HG03280 (cell line): ENCODE measurements at regions not wholly inside any gene's neighbourhood (a gene's known extent, or its start where the extent isn't known, plus 50 kb on each side); places are given as distances from the start of the nearest gene placed in this dataset.

Source experiments
- ATAC-seq: cut with Tn5 transposase; IDR thresholded peaks from one replicate; pipeline ENCODE4 v1.9.1; 2021; ENCODE audit warnings: mild to moderate bottlenecking, moderate library complexity; ENCODE audit not compliant: unreplicated experiment

DNA sequence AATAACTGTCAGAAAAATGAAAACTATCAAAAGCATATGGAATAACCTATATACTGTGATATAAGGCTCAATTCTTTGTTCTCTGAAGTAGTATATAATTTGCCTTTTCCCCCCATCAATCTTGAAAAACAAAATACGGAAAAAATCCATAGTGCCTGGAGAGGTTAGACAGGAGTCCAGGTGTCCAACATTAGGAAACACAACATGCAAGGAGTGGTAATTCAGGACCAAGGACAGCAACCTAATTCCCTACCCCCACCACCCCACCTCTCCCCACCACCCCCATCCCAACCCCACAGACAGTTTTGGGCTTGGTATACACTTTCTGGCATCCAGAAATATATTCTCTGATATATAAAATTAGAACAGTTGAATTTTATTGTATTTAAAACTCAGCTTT is 55.1 kb upstream of the SLC25A26 start:
- no peak for ATAC-seq

DNA sequence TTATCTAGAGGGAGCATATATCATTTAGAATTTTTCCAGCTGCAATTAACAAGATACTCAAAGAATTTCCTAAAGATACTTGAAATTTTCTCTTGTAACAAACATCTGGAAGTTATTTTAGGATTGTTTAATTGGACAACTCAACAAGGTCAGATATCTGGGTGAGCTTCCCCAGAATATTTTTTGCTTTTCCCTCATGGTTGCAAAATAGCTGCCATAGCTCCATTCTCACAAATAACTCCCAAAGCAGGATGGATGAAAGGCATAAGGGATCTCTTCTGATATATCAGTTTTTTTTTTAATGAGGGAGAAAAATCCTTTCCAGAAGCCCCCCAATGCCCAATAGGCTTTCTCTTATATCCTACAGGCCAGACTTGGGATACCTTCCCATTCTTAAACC is 56.6 kb upstream of the SLC25A26 start:
- no peak for ATAC-seq

DNA sequence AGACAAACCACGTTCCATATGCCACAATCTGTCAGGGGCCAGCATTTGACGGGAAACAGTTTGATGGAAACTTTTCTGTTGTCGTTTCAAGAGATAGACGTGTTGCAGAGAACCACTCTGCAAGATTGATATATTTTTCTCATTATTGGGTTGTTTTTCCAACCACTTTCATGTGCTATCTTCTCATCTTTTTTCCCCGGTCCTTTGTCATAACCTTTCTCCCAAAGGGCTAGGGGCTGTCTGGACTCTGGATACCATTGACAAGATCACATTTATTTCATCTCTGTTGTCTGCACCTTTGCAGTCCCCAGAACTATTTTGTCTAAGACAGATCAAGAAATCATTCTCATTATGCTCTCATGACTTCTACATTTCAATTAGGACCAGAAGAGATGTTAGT is 57.6 kb upstream of the SLC25A26 start:
- ATAC-seq, result no peak

DNA sequence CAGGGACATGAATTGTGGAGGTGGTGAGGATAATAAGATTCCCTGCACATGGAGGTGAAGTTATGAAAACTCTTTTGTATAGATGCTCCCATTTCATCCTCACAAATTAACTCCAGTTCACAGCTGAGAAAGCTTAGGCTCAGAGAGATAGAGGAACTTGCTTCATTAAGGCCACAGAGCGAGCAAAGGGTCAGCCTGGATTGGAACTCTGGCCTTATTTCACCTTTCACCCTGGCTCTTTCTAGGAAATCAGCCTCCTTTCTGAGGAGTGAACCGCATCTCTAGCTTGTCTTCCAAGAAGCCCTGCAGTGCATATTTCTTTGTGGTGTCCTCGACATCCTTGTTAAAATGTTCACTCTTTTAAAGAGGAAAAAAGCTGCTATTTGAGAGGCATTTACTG is 58.0 kb upstream of the SLC25A26 start:
- no peak for ATAC-seq

DNA sequence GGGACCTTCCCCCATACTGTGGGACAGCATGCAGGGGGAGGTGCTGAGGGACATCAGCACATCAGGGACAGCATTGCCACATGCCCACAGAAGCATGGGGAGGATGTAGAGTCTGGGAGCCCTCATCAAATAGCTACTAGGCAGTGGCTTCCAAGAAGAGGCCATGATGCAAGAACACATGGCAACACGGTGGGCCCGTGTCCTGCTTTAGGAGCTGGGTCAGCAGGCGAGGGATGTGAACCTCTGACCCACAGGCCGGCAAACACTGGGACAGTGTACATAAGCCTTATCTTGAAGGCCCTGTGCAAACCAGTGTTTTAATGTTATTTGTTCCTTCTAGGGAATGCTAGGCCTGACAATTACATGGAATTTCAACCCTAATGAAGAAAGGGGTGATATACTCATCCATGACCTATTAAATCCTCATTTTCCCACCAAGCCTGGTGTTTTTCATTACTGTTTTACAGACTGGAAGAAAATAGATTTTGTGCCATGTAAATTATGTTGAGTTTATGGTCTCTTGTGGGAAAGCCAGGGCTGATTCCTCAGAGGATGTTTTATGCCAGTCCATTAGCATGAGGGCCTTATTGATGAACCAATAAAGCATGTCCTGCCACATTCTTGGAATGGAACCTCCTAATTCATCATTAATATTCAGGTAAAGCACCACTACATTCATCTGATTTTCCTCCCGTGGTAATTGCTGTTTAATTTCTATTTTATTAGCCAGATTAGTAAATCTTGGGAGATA is 61.7 kb upstream of the SLC25A26 start:
- ATAC-seq, result no peak

DNA sequence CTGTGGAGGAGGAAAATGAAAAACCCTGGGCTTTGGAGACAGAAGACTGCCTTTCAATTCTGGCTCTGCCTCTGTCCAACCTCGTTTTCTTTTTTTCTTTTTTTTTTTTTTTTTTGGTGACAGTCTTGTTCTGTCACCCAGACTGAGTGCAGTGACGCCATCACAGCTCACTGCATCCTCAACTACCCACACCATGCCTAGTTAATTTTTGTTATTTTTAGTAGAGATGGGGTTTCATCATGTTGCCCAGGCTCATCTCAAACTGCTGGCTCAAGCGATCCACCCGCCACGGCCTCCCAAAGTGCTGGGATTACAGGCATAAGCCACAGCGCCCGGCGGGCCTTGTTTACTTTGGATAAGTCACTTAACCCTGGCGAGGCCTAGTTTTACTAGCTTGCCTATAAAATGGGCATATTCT is 66.3 kb upstream of the SLC25A26 start:
- no peak for ATAC-seq

DNA sequence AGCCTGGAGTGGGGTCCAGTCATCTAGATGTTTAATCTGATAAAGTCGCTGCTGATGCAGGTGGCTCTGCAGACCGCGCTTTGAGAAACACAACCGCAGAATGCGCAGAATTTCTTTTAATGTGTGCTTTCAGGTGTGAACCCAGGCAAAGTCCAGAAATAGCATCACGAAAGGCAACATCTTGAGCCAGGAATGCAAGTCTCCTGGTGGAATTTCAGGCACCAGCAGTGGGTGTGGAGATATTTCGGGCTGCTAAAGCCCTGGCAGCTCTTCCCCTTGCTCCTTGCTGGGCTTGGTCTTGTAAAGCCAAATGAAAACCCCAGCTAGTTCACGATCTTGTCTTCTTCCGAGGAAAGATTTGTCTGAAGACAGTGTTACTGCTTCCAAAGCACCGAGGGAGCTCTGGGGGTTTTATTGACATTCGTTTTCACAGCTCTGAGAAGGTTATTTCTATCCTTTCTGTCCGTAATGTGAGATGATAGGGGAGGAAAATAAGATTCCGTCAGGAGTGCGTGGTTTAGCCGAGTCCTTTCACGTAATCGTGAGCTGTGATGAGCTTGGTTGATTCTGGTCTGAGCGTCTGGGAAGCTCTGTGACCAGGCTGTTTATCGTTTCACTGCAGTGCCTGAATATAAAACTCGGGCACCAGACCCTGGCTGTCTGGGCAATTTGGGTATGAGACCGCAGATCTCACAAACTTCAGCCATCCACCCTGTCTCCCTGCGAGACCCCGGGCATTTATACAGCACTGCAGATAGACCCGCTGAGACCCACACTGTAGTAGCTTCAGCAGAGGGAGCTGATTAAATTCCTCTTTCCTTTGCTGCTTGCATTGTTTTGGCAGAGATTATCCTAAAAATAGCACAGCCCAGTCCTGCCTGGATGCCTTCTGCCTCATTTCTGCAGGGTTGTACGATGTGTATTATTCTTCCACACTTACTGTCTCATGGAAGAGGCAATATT is 67.0 kb upstream of the SLC25A26 start:
- no peak for ATAC-seq

DNA sequence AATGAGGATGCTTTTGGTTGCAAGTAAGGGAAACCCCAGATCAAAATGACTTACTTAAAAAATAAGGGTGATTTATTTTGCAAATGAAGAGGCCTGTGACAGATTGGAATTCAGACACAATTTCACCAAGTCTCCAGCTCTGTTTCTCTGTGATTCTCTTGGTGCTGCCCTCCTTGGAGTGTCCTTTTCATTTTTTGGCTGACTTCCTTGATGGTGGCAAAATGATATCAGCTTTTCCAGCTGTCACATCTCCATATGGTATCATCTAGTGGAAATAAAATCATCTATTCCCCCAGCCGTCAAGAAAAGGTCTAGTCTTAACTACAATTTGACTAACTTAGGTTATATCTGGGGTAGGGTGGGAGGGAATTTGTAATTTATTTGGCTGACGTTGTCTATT is 68.5 kb upstream of the SLC25A26 start:
- ATAC-seq, result no peak

DNA sequence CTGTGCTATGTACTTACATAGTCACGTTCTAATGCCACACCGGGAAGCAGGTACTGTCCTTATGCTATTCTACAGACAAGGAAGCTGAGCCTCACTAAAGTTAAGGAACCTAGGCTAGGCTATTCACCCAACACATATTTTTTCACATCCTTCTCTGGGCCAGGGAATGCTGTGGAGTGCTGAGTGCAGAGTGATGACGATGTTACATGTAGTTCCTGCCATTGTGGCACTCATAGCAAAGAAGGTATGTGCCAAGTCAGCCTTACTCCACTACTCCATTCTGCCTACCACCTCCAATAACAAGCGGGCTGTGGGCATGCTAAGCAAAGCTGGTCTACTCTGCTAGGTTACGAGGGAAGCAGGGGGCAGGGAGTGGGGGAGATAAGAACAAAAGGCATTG is 69.8 kb upstream of the SLC25A26 start:
- no peak for ATAC-seq

DNA sequence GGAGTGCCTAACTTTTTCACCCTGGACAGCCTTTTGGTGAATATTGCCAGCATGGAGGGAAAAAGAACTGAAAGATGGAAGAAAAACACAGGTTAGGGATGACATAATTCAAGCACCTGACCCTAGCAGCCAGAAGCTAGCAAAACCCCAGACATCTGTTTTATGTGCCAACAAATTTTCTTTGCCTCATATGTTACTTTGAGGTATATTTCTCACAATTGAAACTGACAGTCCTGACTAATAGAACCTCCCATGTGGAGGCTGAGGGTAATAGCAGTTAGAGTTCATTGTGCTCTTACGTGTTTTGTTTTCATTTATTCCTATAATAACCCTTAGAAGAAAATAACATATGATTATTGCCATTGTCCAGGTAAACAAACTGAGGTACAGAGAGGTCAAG is 71.5 kb upstream of the SLC25A26 start:
- no peak for ATAC-seq

DNA sequence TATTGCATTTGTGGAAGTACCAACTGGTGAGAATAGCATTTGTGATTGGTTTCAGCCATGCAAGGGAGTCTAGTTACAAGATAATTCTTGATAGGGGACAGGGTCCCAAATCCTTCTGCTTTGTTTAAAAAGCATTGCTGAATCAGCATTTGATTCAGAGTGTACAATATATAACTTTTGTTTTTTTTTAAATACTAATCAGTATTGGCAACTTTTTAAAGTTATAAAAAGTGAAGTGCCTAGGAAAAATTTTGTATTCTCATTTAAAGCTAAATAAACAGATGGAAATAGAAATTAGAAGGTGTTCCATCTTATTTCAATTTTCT is 75.4 kb upstream of the SLC25A26 start:
- no peak for ATAC-seq

DNA sequence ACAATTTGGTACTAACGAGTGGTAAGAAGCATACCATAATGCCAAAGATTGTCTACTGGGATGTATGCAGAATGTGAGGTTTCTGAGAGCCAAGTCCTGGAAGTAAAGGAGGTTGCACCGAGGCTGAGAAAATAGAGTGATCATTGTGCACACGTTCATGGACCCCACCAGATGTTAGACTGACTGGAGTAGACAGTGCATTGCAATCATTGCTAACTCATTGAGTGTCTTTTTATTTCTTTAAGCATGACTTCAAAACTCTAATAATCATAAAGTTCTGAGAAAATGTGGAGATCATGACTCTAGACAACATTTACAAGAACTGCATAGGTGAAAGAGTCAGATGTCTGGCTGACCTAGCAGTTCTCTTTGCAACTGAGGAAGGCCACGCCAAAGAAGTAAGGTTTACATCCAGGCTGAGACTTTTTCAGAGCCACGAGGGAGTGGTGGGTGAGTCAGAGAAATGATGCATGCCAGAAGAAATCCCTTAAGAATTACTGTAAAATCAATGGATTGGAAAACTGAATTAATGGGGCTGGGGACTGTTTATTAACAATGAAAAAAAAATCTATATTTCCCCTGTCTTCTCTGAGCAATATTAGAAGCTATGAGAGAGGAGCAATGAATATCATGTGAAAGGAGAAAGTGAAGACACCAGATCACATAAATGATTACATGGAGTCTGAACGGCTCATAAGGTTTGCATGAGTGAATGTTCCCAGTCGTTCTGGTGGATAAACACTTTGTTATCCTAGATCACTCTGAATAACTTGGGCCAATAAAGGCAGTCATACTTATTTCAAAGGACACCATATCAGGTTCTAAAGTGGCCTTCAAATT is 76.0 kb upstream of the SLC25A26 start:
- ATAC-seq, result no peak

DNA sequence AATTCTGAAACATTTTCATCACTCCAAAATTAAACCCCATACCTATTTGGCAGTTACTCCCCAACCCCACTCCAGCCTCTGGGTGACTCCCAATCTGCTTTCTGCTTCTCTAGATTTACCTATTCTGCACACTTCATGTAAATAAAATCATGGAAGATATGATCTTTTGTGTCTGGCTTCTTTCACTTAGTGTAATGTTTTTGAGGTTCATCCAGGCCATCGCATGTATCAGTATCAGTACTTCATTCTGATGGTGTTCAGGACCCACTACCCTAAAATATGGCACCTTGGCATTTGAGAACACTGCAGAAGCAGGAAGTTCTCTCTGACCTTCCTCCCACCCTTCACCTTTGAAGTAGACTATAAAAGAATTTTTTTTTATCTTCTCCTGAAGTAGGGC is 78.7 kb upstream of the SLC25A26 start:
- ATAC-seq, result no peak

DNA sequence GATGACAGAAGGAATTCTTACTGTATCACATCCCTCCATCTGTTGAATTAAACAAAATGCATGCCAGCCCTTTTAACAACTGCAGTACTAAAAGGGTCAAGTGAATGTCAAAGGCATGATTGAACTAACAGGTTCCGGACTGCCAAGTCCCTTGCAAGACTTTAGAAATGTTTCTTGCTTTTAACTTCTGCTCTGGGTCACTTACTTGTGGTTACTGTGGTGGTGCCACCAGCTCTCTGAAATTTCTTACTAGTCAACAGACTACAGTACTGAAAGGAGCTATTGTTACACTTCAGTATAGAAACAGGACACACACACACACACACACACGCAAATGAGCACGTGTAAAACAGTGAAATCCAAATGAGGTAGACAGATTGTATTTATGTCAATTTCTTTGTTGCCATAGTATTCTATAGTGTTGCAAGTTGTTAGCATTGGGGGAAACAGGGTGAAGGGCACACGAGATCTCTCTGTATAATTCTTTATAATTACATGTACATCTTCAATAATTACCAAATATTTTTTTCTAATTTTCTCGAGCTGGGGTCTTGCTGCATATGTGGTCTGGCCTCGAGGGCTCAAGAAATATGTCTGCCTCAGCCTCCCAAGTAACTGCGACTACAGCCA is 79.9 kb upstream of the SLC25A26 start:
- peak; percentile 97 for ATAC-seq

DNA sequence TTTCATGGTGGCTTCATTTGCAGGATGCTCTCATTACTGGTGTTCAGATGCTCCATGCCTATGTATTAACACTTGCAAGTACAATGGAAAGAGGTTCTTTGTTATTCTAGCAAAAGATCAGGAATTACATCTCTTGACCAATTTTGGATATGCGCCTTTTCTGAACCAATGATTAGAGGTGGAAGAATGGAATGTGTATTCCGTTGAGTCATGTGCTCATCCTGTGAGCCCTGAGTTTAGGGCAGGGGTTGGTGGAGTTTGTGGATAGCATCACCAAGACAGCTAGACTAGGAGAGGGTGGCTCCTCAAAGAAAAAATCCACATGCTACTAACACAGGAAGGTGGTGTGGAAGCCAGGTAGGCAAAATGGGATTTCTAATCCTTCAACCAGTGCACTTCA is 80.7 kb upstream of the SLC25A26 start:
- no peak for ATAC-seq

DNA sequence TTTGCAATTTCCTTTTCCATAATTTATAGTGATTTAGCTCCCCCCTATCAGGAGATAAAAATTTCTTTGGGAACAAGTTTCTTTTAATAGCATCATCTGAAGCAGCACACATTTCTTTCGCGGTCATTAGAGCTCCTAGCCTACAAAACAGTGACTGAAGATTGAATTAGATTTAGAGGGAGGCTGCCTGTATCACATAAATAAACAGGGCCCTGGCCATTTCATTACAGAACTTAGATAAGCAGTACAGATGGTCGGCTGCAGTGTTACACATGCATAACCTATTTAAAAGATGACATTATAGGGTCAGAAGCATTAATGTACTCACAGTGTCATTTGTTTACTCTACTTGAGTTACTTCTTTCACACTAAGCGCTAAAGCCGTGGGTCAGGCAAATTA is 81.4 kb upstream of the SLC25A26 start:
- ATAC-seq, result no peak

DNA sequence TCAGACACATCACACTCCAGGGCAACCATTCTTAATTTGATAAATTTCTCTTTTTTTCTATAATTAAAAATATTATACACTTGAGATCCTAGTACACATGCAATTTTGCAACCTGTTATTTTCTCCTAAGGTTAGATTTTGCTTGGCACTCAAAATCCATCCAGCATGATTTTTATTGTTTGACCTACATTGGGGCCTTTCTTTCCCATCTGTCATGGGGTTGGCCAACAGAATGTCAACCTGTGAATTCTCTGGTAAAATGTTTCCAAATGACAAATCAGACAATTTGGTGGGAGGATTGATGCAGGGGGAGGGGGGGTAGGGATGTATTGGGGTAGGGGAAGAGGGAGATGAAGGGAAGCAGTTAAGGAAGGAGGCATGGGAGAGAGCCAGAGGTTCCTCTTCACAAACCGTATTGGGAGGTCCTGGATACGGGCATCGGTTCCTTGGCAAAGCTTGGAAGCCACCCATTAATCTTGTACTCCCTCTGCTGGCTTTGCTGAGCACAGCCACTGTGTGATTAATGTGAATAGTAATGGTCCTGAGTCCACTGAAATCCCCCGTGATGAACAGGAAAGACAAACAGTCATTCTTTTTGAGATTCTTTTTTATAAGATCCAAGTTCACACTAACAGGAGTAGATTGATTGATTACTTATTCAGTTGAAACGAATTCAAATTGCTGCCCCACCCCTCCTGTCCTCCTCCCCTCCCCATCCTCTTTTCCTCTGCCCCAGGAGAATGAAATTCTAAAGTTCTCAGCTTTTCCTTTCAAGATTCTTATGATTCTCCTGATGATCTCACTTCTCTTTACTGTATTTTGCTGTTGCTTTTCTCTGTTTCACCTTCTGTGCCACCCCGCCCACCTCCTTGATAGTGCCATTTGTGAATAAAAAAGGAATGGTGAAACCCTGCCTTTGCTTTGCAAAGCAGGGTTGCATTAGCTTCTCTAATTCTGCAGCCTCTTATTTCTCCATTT is 82.2 kb upstream of the SLC25A26 start:
- no peak for ATAC-seq

DNA sequence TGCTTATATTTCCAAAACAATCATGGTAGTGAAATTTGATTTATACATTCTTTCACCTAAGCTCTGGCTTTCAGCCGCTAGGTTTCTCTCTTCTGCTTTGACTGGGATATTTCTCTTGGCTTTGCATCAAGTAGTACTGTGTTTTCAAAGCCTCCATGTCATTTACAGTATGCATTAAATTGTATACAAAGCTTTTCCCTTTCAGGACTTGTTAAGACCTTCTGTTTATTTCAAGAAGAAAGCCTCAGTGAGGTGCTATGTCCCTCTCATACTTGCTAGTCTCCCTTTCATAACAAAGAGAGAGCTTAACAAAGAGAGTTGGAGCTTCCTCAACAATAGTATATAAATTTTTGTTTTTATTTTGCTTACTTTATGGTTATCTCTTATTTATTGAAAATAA is 84.2 kb upstream of the SLC25A26 start:
- ATAC-seq, result no peak

DNA sequence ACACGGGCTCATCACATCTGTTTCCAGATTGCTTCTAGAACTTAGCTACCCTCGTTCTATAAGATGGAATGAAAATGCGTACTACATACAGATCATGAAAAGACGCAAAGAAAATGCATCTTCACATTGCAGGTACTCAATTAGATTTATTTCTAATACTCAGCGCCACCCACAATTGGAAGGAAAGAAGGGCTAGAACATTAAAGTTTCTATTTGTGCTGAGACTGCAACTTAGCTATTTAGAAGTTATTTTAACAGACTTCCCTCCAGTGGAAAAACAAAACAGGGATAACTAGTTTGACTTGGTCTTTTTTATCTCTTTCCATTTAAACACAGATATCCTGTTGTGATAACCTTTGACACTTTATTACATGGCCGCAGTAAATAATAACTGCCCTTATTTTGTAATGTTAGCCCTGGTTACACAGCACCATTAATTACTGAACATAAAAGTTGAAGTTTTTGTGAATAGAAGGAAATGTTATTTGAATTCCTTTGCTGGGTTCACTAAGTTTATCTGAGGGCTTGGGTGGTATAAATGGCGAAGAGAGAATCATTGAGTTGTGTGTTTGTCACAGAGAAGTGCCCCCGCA is 86.9 kb upstream of the SLC25A26 start:
- no peak for ATAC-seq
